GM12878 (cell line): ENCODE measurements at regions not wholly inside any gene's neighbourhood (a gene's known extent, or its start where the extent isn't known, plus 50 kb on each side); places are given as distances from the start of the nearest gene placed in this dataset.

ENCODE experiments used
- ATAC-seq: fragments of 200-7000 bp; cut with Tn5 transposase; 3 replicates; pipeline ENCODE4 v1.9.1; 2020; ENCODE audit warnings: mild to moderate bottlenecking, moderate library complexity
- BruUV-seq: library from RNA; stranded (reverse); fragments of 400-500 nt; replicated peaks from 2 replicates; lab custom pipeline; 2021; lab: Mats Ljungman, UMichigan
- CTCF ChIA-PET: fragments of 300-600 bp; sonication (Branson Sonifier 250); formaldehyde crosslinking; extraction: SDS; loops from one replicate; lab custom pipeline; 2021; ENCODE audit warnings: inconsistent platforms; lab: Yijun Ruan, JAX
- POLR2A ChIA-PET: fragments of 350-600 bp; formaldehyde crosslinking; extraction: SDS; loops from one replicate; lab custom pipeline; 2021; ENCODE audit warnings: inconsistent platforms; lab: Charles Lee
- RAD21 ChIA-PET: fragments of 300-600 bp; sonication (Branson Sonifier 250); formaldehyde crosslinking; loops from one replicate; lab custom pipeline; 2023; ENCODE audit warnings: antibody characterized with exemption; ENCODE audit not compliant: unreplicated experiment; lab: Charles Lee
- SMC1A ChIA-PET: fragments of 300-600 bp; sonication (Branson Sonifier 250); formaldehyde crosslinking; loops from one replicate; lab custom pipeline; 2023; ENCODE audit not compliant: unreplicated experiment, uncharacterized antibody; lab: Charles Lee
- DNase-seq: peaks from one replicate; pipeline ENCODE4 v3.0.0-alpha.2; 2011; ENCODE audit warnings: low read depth, low spot score
- FAIRE-seq: peaks from 3 replicates; lab custom pipeline; 2011; peaks lifted over from hg19 to GRCh38; lab: Jason Lieb, UNC
- H2AFZ ChIP-seq: 2 replicates; pipeline ENCODE4 v1.6.0; 2011; ENCODE audit warnings: low read depth, low read length, control low read depth; ENCODE audit not compliant: control insufficient read depth
- H3K27ac ChIP-seq: 2 replicates; pipeline ENCODE4 v1.5.1; 2011; ENCODE audit warnings: control low read depth; ENCODE audit not compliant: control insufficient read depth, insufficient read depth
- H3K27me3 ChIP-seq, 2 experiments: replicated peaks in 1 of 2; 2 replicates each; pipeline versions ENCODE4 v1.6.0 to v1.6.1; 2011; ENCODE audit warnings: low read length in 1 of 2; ENCODE audit not compliant: control insufficient read depth in 2 of 2, insufficient read depth in 2 of 2
- H3K36me3 ChIP-seq, 2 experiments: 2 replicates each; pipeline ENCODE4 v1.5.1; 2011; ENCODE audit warnings: low read length in 1 of 2; ENCODE audit not compliant: control insufficient read depth in 2 of 2, insufficient read depth in 2 of 2
- H3K4me1 ChIP-seq: 2 replicates; pipeline ENCODE4 v1.6.1; 2011; ENCODE audit warnings: mild to moderate bottlenecking, low read length, moderate library complexity, mixed read lengths; ENCODE audit not compliant: control insufficient read depth, insufficient read depth
- H3K4me2 ChIP-seq: 2 replicates; pipeline ENCODE4 v1.6.0; 2011; ENCODE audit warnings: control low read depth; ENCODE audit not compliant: control insufficient read depth, insufficient read depth
- H3K4me3 ChIP-seq: fragments of 200-600 bp; sonication (generic); 2 replicates; pipeline ENCODE4 v1.5.1; 2016
- H3K79me2 ChIP-seq: 2 replicates; pipeline ENCODE4 v1.6.0; 2011; ENCODE audit warnings: low read length; ENCODE audit not compliant: control insufficient read depth, insufficient read depth
- H3K9ac ChIP-seq: 2 replicates; pipeline ENCODE4 v1.8.0; 2011; ENCODE audit warnings: low read length, control low read depth, mixed read lengths; ENCODE audit not compliant: control insufficient read depth, insufficient read depth
- H3K9me3 ChIP-seq: replicated peaks from 3 replicates; pipeline ENCODE4 v1.5.1; 2011; ENCODE audit warnings: mild to moderate bottlenecking, low read length; ENCODE audit not compliant: control insufficient read depth, insufficient read depth
- H4K20me1 ChIP-seq: 2 replicates; pipeline ENCODE4 v1.6.0; 2011; ENCODE audit not compliant: control insufficient read depth, insufficient read depth
- ASH2L ChIP-seq: fragments of 300-600, 200-600 bp; sonication (generic); IDR thresholded peaks from 2 replicates; pipeline ENCODE4 v1.6.1; 2017; ENCODE audit warnings: low read depth, mild to moderate bottlenecking, borderline replicate concordance
- BMI1 ChIP-seq: fragments of 450-650 bp; IDR thresholded peaks from 2 replicates; pipeline ENCODE4 v1.6.1; 2016; ENCODE audit warnings: mild to moderate bottlenecking, moderate library complexity, borderline replicate concordance
- KAT2A ChIP-seq: conservative IDR thresholded peaks from 2 replicates; pipeline ENCODE4 v1.6.1; 2011; ENCODE audit warnings: low read depth, low read length; ENCODE audit not compliant: control insufficient read depth
- MEF2B ChIP-seq: fragments of 450-650 bp; IDR thresholded peaks from 2 replicates; pipeline ENCODE4 v1.6.1; 2018; ENCODE audit warnings: mild to moderate bottlenecking, moderate library complexity; ENCODE audit not compliant: partially characterized antibody, poor library complexity, severe bottlenecking
- NFXL1 ChIP-seq: fragments of 450-650 bp; IDR thresholded peaks from 2 replicates; pipeline ENCODE4 v1.6.1; 2017; ENCODE audit warnings: antibody characterized with exemption, mild to moderate bottlenecking, borderline replicate concordance
- PAX5 ChIP-seq: IDR thresholded peaks from 2 replicates; pipeline ENCODE4 v1.6.1; 2011; ENCODE audit warnings: low read depth, low read length, borderline replicate concordance
- PAX8 ChIP-seq: fragments of 450-650 bp; IDR thresholded peaks from 2 replicates; pipeline ENCODE4 v1.6.1; 2017; ENCODE audit warnings: mild to moderate bottlenecking, moderate library complexity
- POLR2AphosphoS2 ChIP-seq: IDR thresholded peaks from 2 replicates; pipeline ENCODE4 v1.6.1; 2011; ENCODE audit warnings: low read depth, mild to moderate bottlenecking, low read length, improper control_type of control experiment, moderate library complexity
- SIN3A ChIP-seq: IDR thresholded peaks from 2 replicates; pipeline ENCODE4 v1.6.1; 2012; ENCODE audit warnings: low read depth, low read length, improper control_type of control experiment
- ZNF207 ChIP-seq: fragments of 450-650 bp; IDR thresholded peaks from 2 replicates; pipeline ENCODE4 v1.6.1; 2014; ENCODE audit warnings: antibody characterized with exemption, mild to moderate bottlenecking, borderline replicate concordance
- WGBS: methylation state at CpG from one replicate; pipeline ENCODE4 v1.1.6; 2016; ENCODE audit warnings: low lambda C conversion rate; ENCODE audit not compliant: insufficient replicate concordance, insufficient coverage; ENCODE audit errors: missing lambda C conversion rate; 5-methylcytosine and 5-hydroxymethylcytosine counted together
- in situ Hi-C: fragments of 300-500 bp; cut with MboI; formaldehyde crosslinking; loops from 9 replicates; pipeline ENCODE4 v1.14.3; 2018; ENCODE audit warnings: mixed read lengths
- intact Hi-C: fragments of 100-400 bp; cut with micrococcal nuclease; formaldehyde crosslinking; loops from one replicate; pipeline ENCODE4 v1.14.2; 2022; ENCODE audit not compliant: unreplicated experiment
- TF ChIP-seq, protein P1 (sequence below): IDR thresholded peaks from 2 replicates; pipeline ENCODE4 v1.6.1; 2011; ENCODE audit warnings: low read depth, mild to moderate bottlenecking, low read length, moderate library complexity, borderline replicate concordance; ENCODE audit errors: extremely low read depth
- TF ChIP-seq, protein P2 (sequence below): fragments of 450-650 bp; IDR thresholded peaks from 2 replicates; pipeline ENCODE4 v1.6.1; 2017; ENCODE audit warnings: antibody characterized with exemption, mild to moderate bottlenecking, moderate library complexity

DNA sequence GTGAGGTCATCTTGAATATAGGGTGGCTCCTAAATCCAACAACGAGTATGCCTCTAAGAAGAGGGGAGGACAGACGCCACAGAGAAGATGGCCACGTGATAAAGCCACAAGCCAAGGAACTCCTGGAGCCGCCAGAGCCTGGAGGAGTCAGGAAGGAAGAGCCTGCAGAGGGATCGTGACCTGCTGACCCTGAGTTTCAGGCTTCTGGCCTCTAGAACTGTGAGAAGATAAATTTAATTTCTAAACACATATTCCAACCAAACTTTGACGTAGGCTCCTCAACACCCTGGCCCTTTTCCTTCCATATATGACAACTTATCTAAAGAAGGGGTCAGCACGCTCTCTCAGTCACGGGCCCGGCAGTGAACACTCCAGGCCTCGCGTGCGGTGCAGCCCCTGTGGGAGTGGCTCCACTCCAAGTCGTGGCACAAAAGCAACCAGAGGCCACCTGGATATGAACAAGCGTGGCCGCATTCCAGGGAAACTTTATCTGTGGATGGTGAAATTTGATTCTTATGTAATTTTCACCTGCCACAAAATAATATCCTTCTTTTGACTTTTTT is 138.6 kb upstream of the AJAP1 start:
- in situ Hi-C loops, result no loop called here
- ChIA-PET SMC1A (no interaction called here), POLR2A (no interaction called here), CTCF (no interaction called here), RAD21 (no interaction called here)
- Histone ChIP-seq H3K79me2 (no peaks in the 10 kb centered on the region), H2AFZ (no peak overlapping the region), H3K36me3 (no peaks in the 10 kb centered on the region), H3K27me3 (no peaks in the 10 kb centered on the region), H3K27ac (no peak overlapping the region), H3K4me1 (no peaks in the 10 kb centered on the region), H3K9me3 (no peaks in the 10 kb centered on the region; the same call in 2 of the 3 replicates), H3K4me2 (no peak overlapping the region), H4K20me1 (no peaks in the 10 kb centered on the region), H3K4me3 (no peak overlapping the region), H3K9ac (no peak overlapping the region)
- no peak for FAIRE-seq
- WGBS, result 33% methylated on average over 15 of the region's 15 CpGs
- no peak for DNase-seq
- intact Hi-C loops, result no loop called here
- ATAC-seq, result no peak
- BruUV-seq, result no TSS peak
- TF ChIP-seq, protein P1, sequence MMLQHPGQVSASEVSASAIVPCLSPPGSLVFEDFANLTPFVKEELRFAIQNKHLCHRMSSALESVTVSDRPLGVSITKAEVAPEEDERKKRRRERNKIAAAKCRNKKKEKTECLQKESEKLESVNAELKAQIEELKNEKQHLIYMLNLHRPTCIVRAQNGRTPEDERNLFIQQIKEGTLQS, result no peak
- no peak for TF ChIP-seq SIN3A
- no peak for TF ChIP-seq POLR2AphosphoS2
- no peak for TF ChIP-seq PAX5
- no peak for TF ChIP-seq MEF2B

DNA sequence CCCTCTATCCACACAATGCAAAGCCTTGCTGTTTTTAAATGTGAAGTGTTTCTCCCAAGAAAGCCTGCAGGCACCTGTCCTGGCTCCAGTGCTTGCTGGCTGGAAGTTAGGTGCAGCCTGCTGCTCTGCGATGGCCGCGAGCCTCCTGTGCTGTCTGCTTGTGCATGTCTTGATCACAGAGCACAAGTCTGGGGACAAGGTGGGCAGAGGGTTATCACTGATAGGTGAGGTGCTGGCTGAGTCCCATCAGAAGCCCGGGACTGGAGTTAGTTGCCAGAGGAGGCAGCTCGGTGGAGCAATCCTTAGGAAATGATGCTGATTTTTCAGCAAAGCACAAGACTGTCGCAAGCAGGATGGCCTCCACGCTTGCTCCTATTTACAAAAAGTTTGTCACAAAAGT is 137.8 kb upstream of the AJAP1 start:
- FAIRE-seq, result no peak
- no TSS peak for BruUV-seq
- intact Hi-C loops, result no loop called here
- no peaks in the 10 kb centered on the region for H3K27me3 ChIP-seq
- DNase-seq, result no peak
- CTCF ChIA-PET, result no interaction called here
- no peaks in the 10 kb centered on the region for H4K20me1 ChIP-seq
- RAD21 ChIA-PET, result no interaction called here
- no peaks in the 10 kb centered on the region for H3K79me2 ChIP-seq
- no peak overlapping the region for H3K4me3 ChIP-seq
- H3K9me3 ChIP-seq, result no peaks in the 10 kb centered on the region; the same call in 2 of the 3 replicates
- H3K4me1 ChIP-seq, result no peaks in the 10 kb centered on the region
- no peak overlapping the region for H3K9ac ChIP-seq
- no peak overlapping the region for H2AFZ ChIP-seq
- H3K4me2 ChIP-seq, result no peak overlapping the region
- in situ Hi-C loops, result no loop called here
- no peak for ATAC-seq
- no peak overlapping the region for H3K27ac ChIP-seq
- POLR2A ChIA-PET, result no interaction called here
- TF ChIP-seq BMI1, result no peak
- TF ChIP-seq, protein P2, sequence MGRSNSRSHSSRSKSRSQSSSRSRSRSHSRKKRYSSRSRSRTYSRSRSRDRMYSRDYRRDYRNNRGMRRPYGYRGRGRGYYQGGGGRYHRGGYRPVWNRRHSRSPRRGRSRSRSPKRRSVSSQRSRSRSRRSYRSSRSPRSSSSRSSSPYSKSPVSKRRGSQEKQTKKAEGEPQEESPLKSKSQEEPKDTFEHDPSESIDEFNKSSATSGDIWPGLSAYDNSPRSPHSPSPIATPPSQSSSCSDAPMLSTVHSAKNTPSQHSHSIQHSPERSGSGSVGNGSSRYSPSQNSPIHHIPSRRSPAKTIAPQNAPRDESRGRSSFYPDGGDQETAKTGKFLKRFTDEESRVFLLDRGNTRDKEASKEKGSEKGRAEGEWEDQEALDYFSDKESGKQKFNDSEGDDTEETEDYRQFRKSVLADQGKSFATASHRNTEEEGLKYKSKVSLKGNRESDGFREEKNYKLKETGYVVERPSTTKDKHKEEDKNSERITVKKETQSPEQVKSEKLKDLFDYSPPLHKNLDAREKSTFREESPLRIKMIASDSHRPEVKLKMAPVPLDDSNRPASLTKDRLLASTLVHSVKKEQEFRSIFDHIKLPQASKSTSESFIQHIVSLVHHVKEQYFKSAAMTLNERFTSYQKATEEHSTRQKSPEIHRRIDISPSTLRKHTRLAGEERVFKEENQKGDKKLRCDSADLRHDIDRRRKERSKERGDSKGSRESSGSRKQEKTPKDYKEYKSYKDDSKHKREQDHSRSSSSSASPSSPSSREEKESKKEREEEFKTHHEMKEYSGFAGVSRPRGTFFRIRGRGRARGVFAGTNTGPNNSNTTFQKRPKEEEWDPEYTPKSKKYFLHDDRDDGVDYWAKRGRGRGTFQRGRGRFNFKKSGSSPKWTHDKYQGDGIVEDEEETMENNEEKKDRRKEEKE, result no peak
- TF ChIP-seq PAX8, result no peak
- TF ChIP-seq ZNF207, result no peak
- no peak for TF ChIP-seq KAT2A
- TF ChIP-seq NFXL1, result no peak
- TF ChIP-seq ASH2L, result no peak
- WGBS, result 52% methylated on average over 7 of the region's 7 CpGs
- H3K36me3 ChIP-seq, result no peaks in the 10 kb centered on the region
- SMC1A ChIA-PET, result no interaction called here
